H1 (cell line): ENCODE measurements at regions not wholly inside any gene's neighbourhood (a gene's known extent, or its start where the extent isn't known, plus 50 kb on each side); places are given as distances from the start of the nearest gene placed in this dataset.
A peak's percentile ranks its signal among the peaks of the same experiment; 100 is the strongest.

Experiments used
- CTCF ChIA-PET: fragments of 300-600 bp; sonication (Branson Sonifier 250); formaldehyde crosslinking; loops from one replicate; lab custom pipeline; 2021; ENCODE audit not compliant: partially characterized antibody; lab: Charles Lee
- POLR2A ChIA-PET: fragments of 300-600 bp; sonication (Branson Sonifier 250); formaldehyde crosslinking; loops from one replicate; lab custom pipeline; 2021; ENCODE audit warnings: inconsistent platforms; ENCODE audit not compliant: partially characterized antibody; lab: Charles Lee
- DNase-seq, 2 experiments: peaks; one replicate each; pipeline versions ENCODE4 v3.0.0 to v3.0.0-alpha.2; 2010 to 2022; ENCODE audit warnings: low spot score in 2 of 2, low read depth in 1 of 2, mixed read lengths in 1 of 2
- FAIRE-seq: peaks from 2 replicates; lab custom pipeline; 2011; peaks lifted over from hg19 to GRCh38; lab: Jason Lieb, UNC
- H2AFZ ChIP-seq: 2 replicates; pipeline ENCODE4 v1.8.1; 2012; ENCODE audit warnings: low read length, inconsistent platforms
- H2AK5ac ChIP-seq: 2 replicates; pipeline ENCODE4 v1.6.1; 2013; ENCODE audit warnings: low read depth, low read length
- H2BK120ac ChIP-seq: replicated peaks from 2 replicates; pipeline ENCODE3; 2013; ENCODE audit warnings: low read depth, low read length, inconsistent platforms
- H2BK12ac ChIP-seq: 2 replicates; pipeline ENCODE4 v1.6.1; 2013; ENCODE audit warnings: low read depth, low read length
- H2BK15ac ChIP-seq: 2 replicates; pipeline ENCODE4 v1.6.1; 2013; ENCODE audit warnings: low read length
- H2BK20ac ChIP-seq: 2 replicates; pipeline ENCODE4 v1.6.1; 2013; ENCODE audit warnings: low read length
- H2BK5ac ChIP-seq: 2 replicates; pipeline ENCODE4 v1.6.1; 2013; ENCODE audit warnings: low read depth, low read length
- H3K14ac ChIP-seq: 2 replicates; pipeline ENCODE4 v1.6.1; 2013; ENCODE audit warnings: inconsistent platforms; ENCODE audit not compliant: insufficient read length
- H3K18ac ChIP-seq: 2 replicates; pipeline ENCODE4 v1.6.1; 2013; ENCODE audit warnings: low read length; ENCODE audit errors: extremely low read depth
- H3K23ac ChIP-seq: 2 replicates; pipeline ENCODE4 v1.6.1; 2013; ENCODE audit warnings: inconsistent platforms; ENCODE audit not compliant: insufficient read length
- H3K23me2 ChIP-seq: 2 replicates; pipeline ENCODE4 v1.6.1; 2013; ENCODE audit warnings: low read depth, low read length
- H3K27ac ChIP-seq: 2 replicates; pipeline ENCODE4 v1.6.1; 2011; ENCODE audit warnings: low read depth, low read length, inconsistent platforms
- H3K27me3 ChIP-seq, 4 experiments: replicated peaks in 1 of 4; 1 replicate in 1 of 4; 2 replicates in 3 of 4; pipeline versions ENCODE4 v1.6.1 to v1.8.1; 2011 to 2013; ENCODE audit warnings: low read length in 3 of 4, mild to moderate bottlenecking in 3 of 4, inconsistent platforms in 2 of 4, mixed read lengths in 2 of 4, moderate library complexity in 1 of 4; ENCODE audit not compliant: control insufficient read depth in 3 of 4, insufficient read depth in 3 of 4; ENCODE audit errors: extremely low read depth in 1 of 4
- H3K36me3 ChIP-seq, 4 experiments: 2 replicates each; pipeline versions ENCODE4 v1.6.1 to v1.8.1; 2011 to 2013; ENCODE audit warnings: mild to moderate bottlenecking in 4 of 4, low read length in 3 of 4, moderate library complexity in 2 of 4, control low read depth in 1 of 4, inconsistent platforms in 1 of 4; ENCODE audit not compliant: insufficient read depth in 4 of 4, control insufficient read depth in 2 of 4
- H3K4ac ChIP-seq: replicated peaks from 2 replicates; pipeline ENCODE3; 2013; ENCODE audit warnings: low read length, low read depth, mixed read lengths, inconsistent platforms; ENCODE audit not compliant: insufficient read length
- H3K4me1 ChIP-seq, 4 experiments: replicated peaks in 1 of 4; 1 replicate in 1 of 4; 2 replicates in 3 of 4; pipeline versions ENCODE4 v1.6.1 to v1.8.1; 2011 to 2013; ENCODE audit warnings: low read length in 3 of 4, inconsistent platforms in 2 of 4, mixed read lengths in 1 of 4; ENCODE audit not compliant: insufficient read depth in 4 of 4, control insufficient read depth in 3 of 4
- H3K4me2 ChIP-seq, 2 experiments: 2 replicates each; pipeline versions ENCODE4 v1.6.1 to v1.8.1; 2011 to 2013; ENCODE audit warnings: low read depth in 2 of 2, low read length in 2 of 2, control low read depth in 1 of 2, inconsistent platforms in 1 of 2, mild to moderate bottlenecking in 1 of 2; ENCODE audit not compliant: insufficient read depth in 1 of 2
- H3K4me3 ChIP-seq, 4 experiments: fragments of 200-600, 300-600 bp in 1 of 4; sonication (generic), shearing (Covaris generic), sonication (Bioruptor Twin) in 1 of 4; 2 replicates each; pipeline versions ENCODE4 v1.5.1 to v1.8.1; 2011 to 2016; ENCODE audit warnings: low read length in 4 of 4, low read depth in 3 of 4, control low read depth in 2 of 4, inconsistent platforms in 2 of 4, mild to moderate bottlenecking in 2 of 4, mixed read lengths in 1 of 4, moderate library complexity in 1 of 4; ENCODE audit not compliant: insufficient read depth in 2 of 4; ENCODE audit errors: extremely low read depth in 1 of 4
- H3K56ac ChIP-seq: replicated peaks from 2 replicates; pipeline ENCODE3; 2013; ENCODE audit warnings: low read depth, mild to moderate bottlenecking, mixed read lengths, low read length, inconsistent platforms; ENCODE audit not compliant: insufficient read length
- H3K79me1 ChIP-seq: 2 replicates; pipeline ENCODE4 v1.6.1; 2013; ENCODE audit warnings: low read depth, low read length, control low read depth
- H3K79me2 ChIP-seq, 2 experiments: 2 replicates each; pipeline versions ENCODE4 v1.6.1 to v1.8.1; 2012 to 2013; ENCODE audit warnings: low read length in 2 of 2, mild to moderate bottlenecking in 2 of 2, inconsistent platforms in 1 of 2; ENCODE audit not compliant: insufficient read depth in 2 of 2, control insufficient read depth in 1 of 2
- H3K9ac ChIP-seq, 4 experiments: replicated peaks in 1 of 4; 1 replicate in 1 of 4; 2 replicates in 3 of 4; pipeline versions ENCODE4 v1.6.1 to v1.8.1; 2011 to 2013; ENCODE audit warnings: low read depth in 3 of 4, low read length in 3 of 4, control low read depth in 2 of 4, mild to moderate bottlenecking in 2 of 4, moderate library complexity in 2 of 4, inconsistent platforms in 1 of 4; ENCODE audit errors: extremely low read depth in 1 of 4
- H3K9me3 ChIP-seq, 2 experiments: 2 replicates each; pipeline versions ENCODE4 v1.6.1 to v1.8.1; 2012 to 2013; ENCODE audit warnings: mild to moderate bottlenecking in 2 of 2, moderate library complexity in 2 of 2, control low read depth in 1 of 2, inconsistent platforms in 1 of 2, low read depth in 1 of 2, low read length in 1 of 2, mixed read lengths in 1 of 2; ENCODE audit not compliant: insufficient read depth in 2 of 2
- H4K20me1 ChIP-seq, 2 experiments: replicated peaks in 1 of 2; 2 replicates each; pipeline versions ENCODE3 to v1.8.1; 2011 to 2013; ENCODE audit warnings: inconsistent platforms in 2 of 2, low read length in 2 of 2, mild to moderate bottlenecking in 1 of 2; ENCODE audit not compliant: insufficient read depth in 2 of 2, control insufficient read depth in 1 of 2
- H4K5ac ChIP-seq: 2 replicates; pipeline ENCODE4 v1.6.1; 2013; ENCODE audit warnings: low read length, low read depth, mixed read lengths, inconsistent platforms; ENCODE audit not compliant: insufficient read length
- H4K8ac ChIP-seq: 2 replicates; pipeline ENCODE4 v1.8.0; 2013; ENCODE audit warnings: mild to moderate bottlenecking, moderate library complexity, low read length, inconsistent platforms; ENCODE audit not compliant: insufficient read depth; ENCODE audit errors: extremely low read depth
- H4K91ac ChIP-seq: replicated peaks from 2 replicates; pipeline ENCODE3; 2013; ENCODE audit warnings: low read length, mixed read lengths, inconsistent platforms; ENCODE audit not compliant: insufficient read length
- SP1 ChIP-seq: IDR thresholded peaks from 2 replicates; pipeline ENCODE4 v1.6.1; 2011; ENCODE audit warnings: low read depth, low read length
- SP2 ChIP-seq: IDR thresholded peaks from 2 replicates; pipeline ENCODE4 v1.6.1; 2012; ENCODE audit warnings: mild to moderate bottlenecking, low read length, inconsistent platforms
- WGBS, 2 experiments: shearing (Covaris generic) in 1 of 2; methylation state at CpG; one replicate each; pipeline versions ENCODE4 v1.1.6 to v1.1.7; 2013 to 2015; ENCODE audit warnings: low lambda C conversion rate in 2 of 2, mixed read lengths in 2 of 2, inconsistent platforms in 1 of 2, low coverage in 1 of 2, missing lambda C conversion rate in 1 of 2; ENCODE audit not compliant: insufficient replicate concordance in 2 of 2, insufficient coverage in 1 of 2, insufficient read length in 1 of 2; ENCODE audit errors: extremely low coverage in 1 of 2, missing lambda C conversion rate in 1 of 2; 5-methylcytosine and 5-hydroxymethylcytosine counted together

GRCh38 chr1:82806133-82806532 is 1005.4 kb downstream of the ADGRL2 start:
- H3K4me1 ChIP-seq = peaks cover 0 to 8% (median 2%) of the 10 kb centered on the region in 4 experiments; a peak in 2 of 7 replicates
- TF ChIP-seq SP2 (no peak), SP1 (peak; percentile 60; the same call in 1 of the 2 replicates)
- no peak overlapping the region for H2BK20ac ChIP-seq
- no peak overlapping the region for H2BK12ac ChIP-seq
- no peak for FAIRE-seq
- H3K27ac ChIP-seq = no peak overlapping the region
- no peak overlapping the region for H2BK15ac ChIP-seq
- no peak overlapping the region for H3K23ac ChIP-seq
- H2AFZ ChIP-seq = no peak overlapping the region
- 78% methylated on average over 3 of the region's 3 CpGs; no CpG with 5 or more reads in 1 of the 2 experiments for WGBS, 2 experiments
- no peaks in the 10 kb centered on the region for H3K79me1 ChIP-seq
- H3K4me2 ChIP-seq = no peak overlapping the region; a peak in 1 of 4 replicates
- H3K4me3 ChIP-seq = no peak overlapping the region
- DNase-seq = no peak
- H2AK5ac ChIP-seq = no peak overlapping the region
- no peak overlapping the region for H4K8ac ChIP-seq
- H3K4ac ChIP-seq = no peak overlapping the region
- ChIA-PET POLR2A (no interaction called here), CTCF (interaction anchor here (0.5 to 1.1 kb wide), 3 partner anchors 9 to 1787 kb away, joined by 3 to 5 read pairs (median 4); no protein-coding TSS in a partner anchor)
- H3K14ac ChIP-seq = no peak overlapping the region
- H3K36me3 ChIP-seq = no peaks in the 10 kb centered on the region
- no peak overlapping the region for H3K18ac ChIP-seq
- H2BK120ac ChIP-seq = no peak overlapping the region
- no peaks in the 10 kb centered on the region for H3K9me3 ChIP-seq
- no peaks in the 10 kb centered on the region for H3K79me2 ChIP-seq
- H3K27me3 ChIP-seq = no peaks in the 10 kb centered on the region
- H3K56ac ChIP-seq = no peak overlapping the region
- H4K20me1 ChIP-seq = no peaks in the 10 kb centered on the region
- no peak overlapping the region for H3K9ac ChIP-seq
- H4K91ac ChIP-seq = no peak overlapping the region
- H2BK5ac ChIP-seq = no peak overlapping the region
- no peaks in the 10 kb centered on the region for H3K23me2 ChIP-seq
- H4K5ac ChIP-seq = no peak overlapping the region
